ENCODE measurements at regions not wholly inside any gene's neighbourhood (a gene's known extent, or its start where the extent isn't known, plus 50 kb on each side); places are given as distances from the start of the nearest gene placed in this dataset.

- TF ChIP-seq CTCF (IDR thresholded peaks at IDR 0.05) (no peak), POLR2A (IDR thresholded peaks at IDR 0.05) (no peak)
Measured at GRCh38 chrX:124440695-124441094, 94.3 kb downstream of the SH2D1A start.
